ENCODE measurements at regions not wholly inside any gene's neighbourhood (a gene's known extent, or its start where the extent isn't known, plus 50 kb on each side); places are given as distances from the start of the nearest gene placed in this dataset.

DNA sequence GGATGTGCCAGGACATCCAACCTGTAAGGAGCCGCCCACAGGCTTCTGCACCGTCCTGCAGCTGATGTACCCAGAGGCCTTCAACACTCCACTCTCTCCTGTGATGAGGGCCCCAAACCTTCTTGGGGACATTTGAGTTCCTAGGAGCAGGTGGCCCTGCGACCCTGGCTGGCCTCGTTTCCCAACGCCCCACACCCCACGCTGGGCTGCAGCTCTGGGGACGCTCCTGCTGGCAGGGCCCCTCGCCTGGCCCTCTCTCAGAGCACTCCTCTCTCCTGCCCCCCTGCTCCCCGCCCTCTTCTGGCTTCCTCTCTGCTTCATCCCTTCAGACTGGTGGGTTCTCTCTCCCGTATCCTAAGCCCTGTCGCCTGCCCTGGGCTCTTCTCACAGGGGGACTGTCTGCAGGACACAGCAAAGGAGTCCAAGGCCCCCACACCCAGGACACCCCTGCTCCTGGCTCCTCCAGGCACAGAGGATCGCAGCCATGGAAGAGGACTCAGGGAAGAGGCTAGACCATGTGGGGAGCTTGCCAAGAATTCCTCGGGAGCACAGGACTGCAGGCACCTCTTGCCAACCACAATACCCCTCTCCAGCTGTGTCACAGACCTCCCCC lies 541.4 kb downstream of the TCERG1L start:
- Histone ChIP-seq H3K27ac (no peak overlapping the region), H3K4me3 (no peak overlapping the region), H3K9me3 (no peaks in the 10 kb centered on the region), H3K27me3 (replicated peaks; ENCODE audit: insufficient read depth) (no peaks in the 10 kb centered on the region), H3K36me3 (no peaks in the 10 kb centered on the region), H3K4me1 (replicated peaks) (no peaks in the 10 kb centered on the region)
- no peak for DNase-seq (ENCODE audit: low spot score)
- TF ChIP-seq POLR2A (IDR thresholded peaks at IDR 0.05) (no peak), POLR2AphosphoS5 (IDR thresholded peaks at IDR 0.05) (no peak)
- TF ChIP-seq, protein P1, sequence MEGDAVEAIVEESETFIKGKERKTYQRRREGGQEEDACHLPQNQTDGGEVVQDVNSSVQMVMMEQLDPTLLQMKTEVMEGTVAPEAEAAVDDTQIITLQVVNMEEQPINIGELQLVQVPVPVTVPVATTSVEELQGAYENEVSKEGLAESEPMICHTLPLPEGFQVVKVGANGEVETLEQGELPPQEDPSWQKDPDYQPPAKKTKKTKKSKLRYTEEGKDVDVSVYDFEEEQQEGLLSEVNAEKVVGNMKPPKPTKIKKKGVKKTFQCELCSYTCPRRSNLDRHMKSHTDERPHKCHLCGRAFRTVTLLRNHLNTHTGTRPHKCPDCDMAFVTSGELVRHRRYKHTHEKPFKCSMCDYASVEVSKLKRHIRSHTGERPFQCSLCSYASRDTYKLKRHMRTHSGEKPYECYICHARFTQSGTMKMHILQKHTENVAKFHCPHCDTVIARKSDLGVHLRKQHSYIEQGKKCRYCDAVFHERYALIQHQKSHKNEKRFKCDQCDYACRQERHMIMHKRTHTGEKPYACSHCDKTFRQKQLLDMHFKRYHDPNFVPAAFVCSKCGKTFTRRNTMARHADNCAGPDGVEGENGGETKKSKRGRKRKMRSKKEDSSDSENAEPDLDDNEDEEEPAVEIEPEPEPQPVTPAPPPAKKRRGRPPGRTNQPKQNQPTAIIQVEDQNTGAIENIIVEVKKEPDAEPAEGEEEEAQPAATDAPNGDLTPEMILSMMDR (IDR thresholded peaks at IDR 0.05), result no peak
- 73% methylated on average over 13 of the region's 13 CpGs for WGBS
- intact Hi-C loops (cut with DNase I), result no loop called here

DNA sequence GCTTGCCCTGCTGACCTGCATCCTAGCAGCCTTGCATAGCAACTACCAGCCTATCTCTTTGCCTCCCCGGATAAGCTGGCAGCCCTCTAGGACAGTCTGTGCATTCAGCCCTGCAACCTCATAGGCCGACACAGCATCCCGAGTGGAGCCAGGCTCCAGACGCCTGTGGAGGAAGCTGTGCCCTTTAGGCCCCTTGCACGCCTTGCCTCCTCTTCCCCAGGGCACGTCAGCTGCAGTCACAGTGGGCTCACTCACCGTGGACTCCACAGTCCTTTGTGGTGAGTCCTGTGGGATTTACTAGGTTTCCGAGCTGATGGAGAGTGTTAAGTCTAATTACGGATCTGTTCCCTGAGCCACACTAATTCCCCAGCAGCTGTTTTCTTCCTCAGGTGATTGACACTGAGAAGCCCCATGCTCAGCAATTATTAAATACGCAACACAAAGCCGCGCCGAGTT lies 540.0 kb downstream of the TCERG1L start:
- H3K4me3 ChIP-seq, result no peak overlapping the region
- DNase-seq (ENCODE audit: low spot score), result no peak

DNA sequence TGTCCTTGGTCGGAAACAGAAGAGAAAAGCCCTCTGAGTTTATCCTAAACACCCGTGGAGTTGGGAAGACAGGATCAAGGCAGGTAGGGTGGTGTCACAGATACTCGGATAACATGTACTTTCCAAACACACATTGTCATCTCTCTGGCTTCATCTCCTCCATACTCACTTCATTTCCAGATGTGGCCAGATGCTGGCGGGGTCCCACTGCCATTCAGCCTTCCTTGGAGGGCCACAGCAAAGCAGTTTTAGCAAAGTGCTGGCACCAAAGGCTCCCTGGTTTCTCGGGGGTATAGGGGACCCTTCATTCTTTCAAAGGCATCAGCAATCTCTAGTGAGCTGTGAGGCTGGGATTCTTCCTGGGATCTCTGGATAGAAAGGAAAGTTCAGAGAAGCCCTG lies 539.5 kb downstream of the TCERG1L start:
- intact Hi-C loops (cut with DNase I), result no loop called here
- TF ChIP-seq POLR2A (IDR thresholded peaks at IDR 0.05), result no peak
- Histone ChIP-seq H3K27me3 (replicated peaks; ENCODE audit: insufficient read depth) (no peaks in the 10 kb centered on the region), H3K9me3 (no peaks in the 10 kb centered on the region), H3K4me3 (no peak overlapping the region), H3K36me3 (no peaks in the 10 kb centered on the region), H3K27ac (no peak overlapping the region), H3K4me1 (replicated peaks) (no peaks in the 10 kb centered on the region)
- no peak for DNase-seq (ENCODE audit: low spot score)
- WGBS, result 82% methylated on average over 5 of the region's 5 CpGs

More for the DNA sequence above, 540.0 kb downstream of the TCERG1L start:
- WGBS, result 76% methylated on average over 13 of the region's 13 CpGs
- no peaks in the 10 kb centered on the region for H3K36me3 ChIP-seq
- intact Hi-C loops (cut with DNase I), result no loop called here
- TF ChIP-seq POLR2AphosphoS5 (IDR thresholded peaks at IDR 0.05) (no peak), POLR2A (IDR thresholded peaks at IDR 0.05) (no peak)
- TF ChIP-seq, protein P1 (IDR thresholded peaks at IDR 0.05), result no peak
- H3K4me1 ChIP-seq (replicated peaks), result no peaks in the 10 kb centered on the region
- no peaks in the 10 kb centered on the region for H3K27me3 ChIP-seq (replicated peaks; ENCODE audit: insufficient read depth)
- H3K27ac ChIP-seq, result no peak overlapping the region
- no peaks in the 10 kb centered on the region for H3K9me3 ChIP-seq

DNA sequence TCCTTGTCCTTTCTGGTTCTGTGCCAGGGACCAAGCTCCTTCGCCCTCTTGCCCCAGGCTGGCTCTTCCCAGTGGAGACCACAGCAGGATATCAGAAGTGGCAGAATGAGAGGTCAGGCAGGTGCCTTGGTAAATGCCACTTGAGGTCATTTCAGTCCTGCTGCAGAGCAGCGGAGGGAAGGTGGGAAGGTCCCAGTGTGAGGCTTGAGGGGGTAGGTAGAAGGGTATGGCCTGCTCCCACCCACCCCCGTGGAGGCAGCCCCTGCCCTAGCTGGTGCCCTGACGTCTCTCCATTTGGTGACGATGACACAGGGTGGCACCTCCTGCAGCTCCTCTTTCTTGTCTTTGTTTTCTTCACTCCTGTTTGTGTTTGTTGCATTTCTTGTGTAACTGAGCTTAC lies 538.8 kb downstream of the TCERG1L start:
- TF ChIP-seq, protein P1 (IDR thresholded peaks at IDR 0.05), result no peak
- TF ChIP-seq POLR2AphosphoS5 (IDR thresholded peaks at IDR 0.05), result no peak
- TF ChIP-seq POLR2A (IDR thresholded peaks at IDR 0.05), result no peak
- no peaks in the 10 kb centered on the region for H3K4me1 ChIP-seq (replicated peaks)
- no peaks in the 10 kb centered on the region for H3K36me3 ChIP-seq
- H3K27ac ChIP-seq, result no peak overlapping the region
- no peak for DNase-seq (ENCODE audit: low spot score)
- H3K9me3 ChIP-seq, result no peaks in the 10 kb centered on the region
- 86% methylated on average over 5 of the region's 5 CpGs for WGBS
- no peak overlapping the region for H3K4me3 ChIP-seq
- intact Hi-C loops (cut with DNase I), result no loop called here
- H3K27me3 ChIP-seq (replicated peaks; ENCODE audit: insufficient read depth), result no peaks in the 10 kb centered on the region

DNA sequence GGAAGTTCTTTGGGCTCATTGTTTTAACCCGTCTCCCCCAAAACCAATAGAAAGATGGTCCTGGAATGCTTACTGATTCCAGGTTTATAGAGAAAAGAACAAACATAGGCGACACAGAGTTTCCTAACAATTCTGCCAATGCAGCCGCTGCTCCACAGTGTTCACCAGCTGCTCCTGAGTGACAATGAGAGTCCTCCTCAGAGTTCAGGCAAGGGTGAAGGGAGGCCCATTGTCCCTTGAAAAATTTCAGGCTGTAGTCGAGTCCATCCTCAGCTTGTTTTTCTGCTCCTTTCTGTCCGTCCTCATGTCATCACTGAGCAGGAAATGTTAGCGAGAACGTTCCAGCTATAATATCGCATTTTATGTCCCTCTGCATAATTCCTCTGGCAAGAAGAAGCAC lies 537.6 kb downstream of the TCERG1L start:
- no peak overlapping the region for H3K27ac ChIP-seq
- H3K4me1 ChIP-seq (replicated peaks), result no peaks in the 10 kb centered on the region
- no peaks in the 10 kb centered on the region for H3K9me3 ChIP-seq
- H3K36me3 ChIP-seq, result no peaks in the 10 kb centered on the region
- no peaks in the 10 kb centered on the region for H3K27me3 ChIP-seq (replicated peaks; ENCODE audit: insufficient read depth)
- no peak overlapping the region for H3K4me3 ChIP-seq
- no peak for TF ChIP-seq POLR2AphosphoS5 (IDR thresholded peaks at IDR 0.05)
- TF ChIP-seq, protein P1 (IDR thresholded peaks at IDR 0.05), result no peak
- TF ChIP-seq POLR2A (IDR thresholded peaks at IDR 0.05), result no peak
- 29% methylated on average over 8 of the region's 8 CpGs for WGBS
- intact Hi-C loops (cut with DNase I), result no loop called here
- DNase-seq (ENCODE audit: low spot score), result no peak
